HepG2 (cell line): ENCODE measurements at regions not wholly inside any gene's neighbourhood (a gene's known extent, or its start where the extent isn't known, plus 50 kb on each side); places are given as distances from the start of the nearest gene placed in this dataset.

Experiments used
- ATAC-seq: fragments of 200-7000 bp; cut with Tn5 transposase; 3 replicates; pipeline ENCODE4 v1.9.1; 2020; ENCODE audit warnings: mild to moderate bottlenecking, moderate library complexity
- BruUV-seq: library from RNA; stranded (reverse); fragments of 400-500 nt; replicated peaks from 2 replicates; lab custom pipeline; 2021; lab: Mats Ljungman, UMichigan
- CTCF ChIA-PET: fragments of 300-600 bp; formaldehyde crosslinking; extraction: SDS; loops from one replicate; lab custom pipeline; 2021; ENCODE audit warnings: low total read pairs, inconsistent platforms, low intra/inter-chr PET ratio; lab: Yijun Ruan, JAX
- POLR2A ChIA-PET: fragments of 350-600 bp; sonication (Branson Sonifier 250); formaldehyde crosslinking; loops from one replicate; lab custom pipeline; 2020; ENCODE audit warnings: antibody characterized with exemption, inconsistent platforms; lab: Yijun Ruan, JAX
- DNase-seq: peaks from one replicate; pipeline ENCODE4 v3.0.0-alpha.2; 2015; ENCODE audit warnings: low spot score
- FAIRE-seq: peaks from 3 replicates; lab custom pipeline; 2011; peaks lifted over from hg19 to GRCh38; lab: Jason Lieb, UNC
- H2AFZ ChIP-seq: one replicate; pipeline ENCODE4 v1.6.1; 2011; ENCODE audit warnings: low read length, inconsistent platforms
- H3K27ac ChIP-seq: fragments of 300-600 bp; 3 replicates; pipeline ENCODE4 v1.8.0; 2011; ENCODE audit warnings: mixed run types, mild to moderate bottlenecking, mixed read lengths, low read length, inconsistent platforms; ENCODE audit not compliant: insufficient read depth; ENCODE audit errors: extremely low read length
- H3K27me3 ChIP-seq, 2 experiments: fragments of 200-600 bp in 1 of 2; 2 replicates in 1 of 2; 3 replicates in 1 of 2; pipeline versions ENCODE4 v1.6.0 to v1.8.0; 2011; ENCODE audit warnings: low read length in 2 of 2, mild to moderate bottlenecking in 2 of 2, moderate library complexity in 2 of 2, inconsistent platforms in 1 of 2; ENCODE audit not compliant: insufficient read depth in 2 of 2, control insufficient read depth in 1 of 2
- H3K36me3 ChIP-seq, 2 experiments: fragments of 200-600 bp in 1 of 2; replicated peaks in 1 of 2; 2 replicates in 1 of 2; 3 replicates in 1 of 2; pipeline versions ENCODE4 v1.5.1 to v1.8.0; 2011; ENCODE audit warnings: low read length in 2 of 2, inconsistent platforms in 1 of 2; ENCODE audit not compliant: insufficient read depth in 2 of 2, control insufficient read depth in 1 of 2
- H3K4me1 ChIP-seq: 2 replicates; pipeline ENCODE4 v1.5.1; 2012; ENCODE audit warnings: low read length, inconsistent platforms; ENCODE audit not compliant: insufficient read depth
- H3K4me2 ChIP-seq: 2 replicates; pipeline ENCODE4 v1.6.0; 2011; ENCODE audit warnings: low read depth, low read length, inconsistent platforms
- H3K4me3 ChIP-seq, 3 experiments: fragments of 200-600 bp in 1 of 3; sonication (generic), shearing (Covaris generic) in 1 of 3; replicated peaks in 1 of 3; 2 replicates each; pipeline ENCODE4 v1.5.1; 2011 to 2016; ENCODE audit warnings: low read length in 3 of 3, inconsistent platforms in 2 of 3, low read depth in 2 of 3, mild to moderate bottlenecking in 2 of 3, control low read depth in 1 of 3, mixed read lengths in 1 of 3; ENCODE audit not compliant: insufficient read depth in 1 of 3
- H3K79me2 ChIP-seq: one replicate; pipeline ENCODE4 v1.6.1; 2011; ENCODE audit warnings: low read length, inconsistent platforms; ENCODE audit not compliant: insufficient read depth
- H3K9ac ChIP-seq: 2 replicates; pipeline ENCODE4 v1.6.0; 2011; ENCODE audit warnings: mild to moderate bottlenecking, low read depth, low read length, inconsistent platforms; ENCODE audit not compliant: insufficient read depth
- H3K9me3 ChIP-seq: 2 replicates; pipeline ENCODE4 v1.5.1; 2012; ENCODE audit warnings: mild to moderate bottlenecking, low read length
- H4K20me1 ChIP-seq: 2 replicates; pipeline ENCODE4 v1.6.0; 2011; ENCODE audit warnings: inconsistent platforms, mild to moderate bottlenecking, low read length, moderate library complexity; ENCODE audit not compliant: insufficient read depth
- ATF7 ChIP-seq, 2 experiments: fragments of 450-650 bp in 1 of 2; sonication (generic) in 1 of 2; formaldehyde crosslinking in 1 of 2; IDR thresholded peaks; 2 replicates each; pipeline versions ENCODE4 v1.4.0 to v1.6.1; 2016 to 2020; ENCODE audit warnings: antibody characterized with exemption in 1 of 2, mild to moderate bottlenecking in 1 of 2, missing genetic modification reagents in 1 of 2
- HMGA1 ChIP-seq: sonication (generic); formaldehyde crosslinking; conservative IDR thresholded peaks from 2 replicates; pipeline ENCODE4 v1.4.0; 2020; ENCODE audit warnings: missing genetic modification reagents
- ZBTB33 ChIP-seq: sonication (generic); formaldehyde crosslinking; IDR thresholded peaks from 2 replicates; pipeline ENCODE4 v1.4.0; 2020; ENCODE audit warnings: missing genetic modification reagents
- ZNF580 ChIP-seq: IDR thresholded peaks from 2 replicates; pipeline ENCODE4 v1.6.1; 2016; ENCODE audit warnings: low read depth, borderline replicate concordance
- WGBS: methylation state at CpG from one replicate; pipeline ENCODE4 v1.1.6; 2017; ENCODE audit warnings: low lambda C conversion rate; 5-methylcytosine and 5-hydroxymethylcytosine counted together
- in situ Hi-C: cut with HindIII; loops from 2 replicates; pipeline ENCODE4 v1.10.0; 2017; ENCODE audit warnings: low pct_unique_long_range_greater_than_20kb; ENCODE audit not compliant: extremely low pct_ligation_motif_present
- intact Hi-C: fragments of 100-400 bp; cut with micrococcal nuclease; formaldehyde crosslinking; loops from one replicate; pipeline ENCODE4 v1.10.0; 2022; ENCODE audit not compliant: unreplicated experiment

GRCh38 chr13:53241891-53242348, 213.3 kb downstream of the OLFM4 start (continued):
- TF ChIP-seq ZBTB33 (CRISPR knock-in tag) (no peak), HMGA1 (no peak), ATF7 (IDR thresholded peaks at IDR 0.05) (peak; percentile 35; the same call in 1 of the 2 replicates), ATF7 (CRISPR knock-in tag; IDR thresholded peaks at IDR 0.05) (no peak)

GRCh38 chr13:53249236-53249635, 220.6 kb downstream of the OLFM4 start:
- POLR2A ChIA-PET: no interaction called here
- Histone ChIP-seq H3K79me2 (no peaks in the 10 kb centered on the region), H3K4me3 (no peak overlapping the region), H3K4me1 (no peaks in the 10 kb centered on the region), H3K27ac (no peak overlapping the region), H3K9ac (no peak overlapping the region), H3K4me2 (no peak overlapping the region), H3K27me3 (no peaks in the 10 kb centered on the region), H3K36me3 (no peaks in the 10 kb centered on the region), H3K9me3 (no peaks in the 10 kb centered on the region), H4K20me1 (no peaks in the 10 kb centered on the region), H2AFZ (no peak overlapping the region)
- BruUV-seq: no TSS peak
- CTCF ChIA-PET: no interaction called here
- DNase-seq (no peak), FAIRE-seq (no peak), ATAC-seq (no peak)
- no peak for TF ChIP-seq ZNF580 (CRISPR knock-in tag)
- intact Hi-C loops (no loop called here), in situ Hi-C loops (no loop called here)
- WGBS: 0% methylated on average over 1 of the region's 1 CpG
